NT2/D1 (cell line): ENCODE measurements at regions not wholly inside any gene's neighbourhood (a gene's known extent, or its start where the extent isn't known, plus 50 kb on each side); places are given as distances from the start of the nearest gene placed in this dataset.
"Not testable (repeated sequence)": the region's sequence is repeated elsewhere in the genome, so short reads cannot be mapped to it uniquely, and the experiment has no call there.

ENCODE experiments used
- DNase-seq: peaks from one replicate; pipeline ENCODE4 v3.0.0-alpha.2; 2011; ENCODE audit warnings: low read depth, low spot score
- H3K27me3 ChIP-seq: 2 replicates; pipeline ENCODE4 v1.6.0; 2011; ENCODE audit warnings: mild to moderate bottlenecking; ENCODE audit not compliant: insufficient read length, insufficient read depth
- H3K36me3 ChIP-seq: 2 replicates; pipeline ENCODE4 v1.6.1; 2011; ENCODE audit warnings: mild to moderate bottlenecking, low read length, mixed read lengths; ENCODE audit not compliant: insufficient read depth, insufficient read length
- H3K4me1 ChIP-seq: 2 replicates; pipeline ENCODE4 v1.5.1; 2011; ENCODE audit not compliant: insufficient read depth, insufficient read length
- H3K4me3 ChIP-seq: 2 replicates; pipeline ENCODE4 v1.5.1; 2011; ENCODE audit warnings: low read depth; ENCODE audit not compliant: insufficient read length
- H3K9ac ChIP-seq: 2 replicates; pipeline ENCODE4 v1.6.0; 2011; ENCODE audit warnings: low read depth; ENCODE audit not compliant: insufficient read length
- H3K9me3 ChIP-seq: 2 replicates; pipeline ENCODE4 v1.5.1; 2011; ENCODE audit warnings: mild to moderate bottlenecking, low read length; ENCODE audit not compliant: insufficient read depth
- SUZ12 ChIP-seq: IDR thresholded peaks from 2 replicates; pipeline ENCODE4 v1.6.1; 2011; ENCODE audit not compliant: insufficient read length, insufficient read depth; ENCODE audit errors: extremely low read depth
- YY1 ChIP-seq: IDR thresholded peaks from 2 replicates; pipeline ENCODE4 v1.6.1; 2011; ENCODE audit not compliant: insufficient read length, insufficient read depth
- ZNF274 ChIP-seq: IDR thresholded peaks from 2 replicates; pipeline ENCODE4 v1.6.1; 2011; ENCODE audit warnings: mild to moderate bottlenecking, low read depth, low read length

GRCh38 chr7:4484545-4484944 is 197.6 kb upstream of the FOXK1 start:
- no peak overlapping the region for H3K4me3 ChIP-seq
- no peaks in the 10 kb centered on the region for H3K27me3 ChIP-seq
- peaks cover 23% of the 10 kb centered on the region for H3K9me3 ChIP-seq
- no peak overlapping the region for H3K9ac ChIP-seq
- TF ChIP-seq ZNF274 (no peak), SUZ12 (no peak), YY1 (no peak)
- H3K4me1 ChIP-seq, result peaks cover 4% of the 10 kb centered on the region
- DNase-seq, result no peak
- no peaks in the 10 kb centered on the region for H3K36me3 ChIP-seq

GRCh38 chr7:4486907-4487306 is 195.2 kb upstream of the FOXK1 start:
- TF ChIP-seq ZNF274, result no peak
- no peak overlapping the region for H3K9ac ChIP-seq
- peaks cover 23% of the 10 kb centered on the region for H3K9me3 ChIP-seq
- peaks cover 4% of the 10 kb centered on the region for H3K4me1 ChIP-seq
- H3K36me3 ChIP-seq, result no peaks in the 10 kb centered on the region
- no peak overlapping the region for H3K4me3 ChIP-seq
- no peaks in the 10 kb centered on the region for H3K27me3 ChIP-seq
- DNase-seq, result no peak

GRCh38 chr7:4496911-4497310 is 185.2 kb upstream of the FOXK1 start:
- not testable (repeated sequence) for H3K4me1 ChIP-seq, H3K9ac ChIP-seq, H3K27me3 ChIP-seq, DNase-seq, H3K4me3 ChIP-seq, H3K36me3 ChIP-seq
- H3K9me3 ChIP-seq, result peaks cover 25% of the 10 kb centered on the region

GRCh38 chr7:4500812-4501211 is 181.3 kb upstream of the FOXK1 start:
- H3K4me3 ChIP-seq, result no peak overlapping the region
- H3K4me1 ChIP-seq, result no peaks in the 10 kb centered on the region
- TF ChIP-seq SUZ12, result no peak
- no peak for TF ChIP-seq ZNF274
- TF ChIP-seq YY1, result no peak
- no peak for DNase-seq
- H3K27me3 ChIP-seq, result no peaks in the 10 kb centered on the region
- peaks cover 27% of the 10 kb centered on the region for H3K9me3 ChIP-seq
- H3K36me3 ChIP-seq, result no peaks in the 10 kb centered on the region
- H3K9ac ChIP-seq, result no peak overlapping the region

- peaks cover 13% of the 10 kb centered on the region; the same call in 1 of the 2 replicates for H3K9me3 ChIP-seq
- H3K4me3 ChIP-seq, H3K4me1 ChIP-seq, DNase-seq, H3K36me3 ChIP-seq, H3K27me3 ChIP-seq, H3K9ac ChIP-seq: not testable (repeated sequence)
These were observed 174.2 kb upstream of the FOXK1 start for GRCh38 chr7:4507886-4508285.

- H3K36me3 ChIP-seq, result no peaks in the 10 kb centered on the region
- DNase-seq, result no peak
- TF ChIP-seq SUZ12 (no peak), YY1 (no peak), ZNF274 (no peak)
- peaks cover 13% of the 10 kb centered on the region; the same call in 1 of the 2 replicates for H3K9me3 ChIP-seq
- no peaks in the 10 kb centered on the region for H3K4me1 ChIP-seq
- H3K27me3 ChIP-seq, result no peaks in the 10 kb centered on the region
- no peak overlapping the region for H3K9ac ChIP-seq
- no peak overlapping the region for H3K4me3 ChIP-seq
These were observed 168.6 kb upstream of the FOXK1 start for GRCh38 chr7:4513450-4513849.

GRCh38 chr7:4519819-4520520 is 162.1 kb upstream of the FOXK1 start:
- Histone ChIP-seq H3K27me3 (no peaks in the 10 kb centered on the region), H3K4me3 (no peak overlapping the region), H3K9me3 (no peaks in the 10 kb centered on the region), H3K4me1 (no peaks in the 10 kb centered on the region), H3K36me3 (no peaks in the 10 kb centered on the region), H3K9ac (no peak overlapping the region)
- no peak for DNase-seq
- TF ChIP-seq ZNF274 (no peak), YY1 (no peak), SUZ12 (no peak)

GRCh38 chr7:4523219-4523618 is 158.9 kb upstream of the FOXK1 start:
- no peaks in the 10 kb centered on the region for H3K27me3 ChIP-seq
- H3K9me3 ChIP-seq, result no peaks in the 10 kb centered on the region
- H3K4me3 ChIP-seq, result no peak overlapping the region
- H3K4me1 ChIP-seq, result no peaks in the 10 kb centered on the region
- TF ChIP-seq YY1, result no peak
- TF ChIP-seq SUZ12, result no peak
- no peak for TF ChIP-seq ZNF274
- H3K36me3 ChIP-seq, result no peaks in the 10 kb centered on the region
- no peak overlapping the region for H3K9ac ChIP-seq
- DNase-seq, result no peak
